C4-2B (cell line): ENCODE measurements at regions not wholly inside any gene's neighbourhood (a gene's known extent, or its start where the extent isn't known, plus 50 kb on each side); places are given as distances from the start of the nearest gene placed in this dataset.

Source experiments
- ZFX ChIP-seq: fragments of 450-650 bp; IDR thresholded peaks from 2 replicates; pipeline ENCODE4 v1.6.1; 2017
- TF ChIP-seq, protein P1 (sequence below): fragments of 450-650 bp; conservative IDR thresholded peaks from 2 replicates; pipeline ENCODE4 v1.5.1; 2017; ENCODE audit warnings: mild to moderate bottlenecking

DNA sequence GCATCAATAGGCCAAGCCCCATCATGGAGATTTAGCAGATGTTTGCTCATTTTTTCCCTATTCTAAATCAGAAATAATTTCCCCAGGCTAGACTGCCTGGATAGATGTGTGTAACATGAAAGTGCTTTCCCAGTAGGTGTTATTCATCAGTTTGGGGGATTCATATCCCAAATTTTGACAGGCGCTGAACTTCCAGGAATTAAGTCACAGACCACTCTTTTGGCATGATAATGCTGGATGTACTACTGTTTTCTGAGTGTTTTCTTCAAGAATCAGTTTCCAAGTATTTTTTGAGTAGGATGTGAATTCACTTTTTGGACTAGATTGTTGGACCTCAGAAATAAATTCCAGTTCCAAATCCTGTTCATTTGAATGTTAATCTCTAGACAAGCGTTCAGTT is 637.4 kb downstream of the REEP3 start:
- TF ChIP-seq, protein P1, sequence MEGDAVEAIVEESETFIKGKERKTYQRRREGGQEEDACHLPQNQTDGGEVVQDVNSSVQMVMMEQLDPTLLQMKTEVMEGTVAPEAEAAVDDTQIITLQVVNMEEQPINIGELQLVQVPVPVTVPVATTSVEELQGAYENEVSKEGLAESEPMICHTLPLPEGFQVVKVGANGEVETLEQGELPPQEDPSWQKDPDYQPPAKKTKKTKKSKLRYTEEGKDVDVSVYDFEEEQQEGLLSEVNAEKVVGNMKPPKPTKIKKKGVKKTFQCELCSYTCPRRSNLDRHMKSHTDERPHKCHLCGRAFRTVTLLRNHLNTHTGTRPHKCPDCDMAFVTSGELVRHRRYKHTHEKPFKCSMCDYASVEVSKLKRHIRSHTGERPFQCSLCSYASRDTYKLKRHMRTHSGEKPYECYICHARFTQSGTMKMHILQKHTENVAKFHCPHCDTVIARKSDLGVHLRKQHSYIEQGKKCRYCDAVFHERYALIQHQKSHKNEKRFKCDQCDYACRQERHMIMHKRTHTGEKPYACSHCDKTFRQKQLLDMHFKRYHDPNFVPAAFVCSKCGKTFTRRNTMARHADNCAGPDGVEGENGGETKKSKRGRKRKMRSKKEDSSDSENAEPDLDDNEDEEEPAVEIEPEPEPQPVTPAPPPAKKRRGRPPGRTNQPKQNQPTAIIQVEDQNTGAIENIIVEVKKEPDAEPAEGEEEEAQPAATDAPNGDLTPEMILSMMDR = no peak
- no peak for TF ChIP-seq ZFX
